ENCODE measurements at regions not wholly inside any gene's neighbourhood (a gene's known extent, or its start where the extent isn't known, plus 50 kb on each side); places are given as distances from the start of the nearest gene placed in this dataset.

DNA sequence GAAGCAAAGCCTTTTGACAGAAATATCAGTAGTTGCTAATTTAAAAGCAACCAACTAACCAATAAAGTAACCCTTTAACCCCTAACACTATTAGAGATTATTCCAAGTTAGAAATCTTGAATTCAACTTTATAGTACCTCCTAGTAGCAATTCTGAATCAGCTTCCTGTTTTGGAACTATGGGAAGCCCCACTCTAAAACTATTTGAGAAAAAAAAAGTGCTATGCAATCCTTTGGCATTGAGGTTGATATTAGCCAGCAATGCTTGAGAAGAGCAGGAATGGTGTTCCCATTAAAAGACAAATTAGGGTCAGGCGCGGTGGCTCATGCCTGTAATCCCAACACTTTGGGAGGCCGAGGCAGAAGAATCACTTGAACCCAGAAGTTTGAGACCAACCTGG lies 306.2 kb upstream of the ZFP64 start:
- H3K36me3 ChIP-seq (ENCODE audit: insufficient read depth, low read length), result no peaks in the 10 kb centered on the region
- no peaks in the 10 kb centered on the region for H3F3A ChIP-seq (ENCODE audit: insufficient read depth, low read length, poor library complexity, severe bottlenecking)
- H3K4me3 ChIP-seq (ENCODE audit: low read length), result no peak overlapping the region
- no peaks in the 10 kb centered on the region for H3K27me3 ChIP-seq (ENCODE audit: insufficient read depth, low read depth, low read length)
- no peak overlapping the region for H2AFZ ChIP-seq (ENCODE audit: low read depth, low read length)
- no peaks in the 10 kb centered on the region for H3K9me2 ChIP-seq (ENCODE audit: insufficient read depth, low read length)
- no peaks in the 10 kb centered on the region for H4K20me1 ChIP-seq (ENCODE audit: insufficient read depth)
- TF ChIP-seq MXI1 (conservative IDR thresholded peaks at IDR 0.05; ENCODE audit: poor library complexity, severe bottlenecking), result no peak
- TF ChIP-seq, protein P1, sequence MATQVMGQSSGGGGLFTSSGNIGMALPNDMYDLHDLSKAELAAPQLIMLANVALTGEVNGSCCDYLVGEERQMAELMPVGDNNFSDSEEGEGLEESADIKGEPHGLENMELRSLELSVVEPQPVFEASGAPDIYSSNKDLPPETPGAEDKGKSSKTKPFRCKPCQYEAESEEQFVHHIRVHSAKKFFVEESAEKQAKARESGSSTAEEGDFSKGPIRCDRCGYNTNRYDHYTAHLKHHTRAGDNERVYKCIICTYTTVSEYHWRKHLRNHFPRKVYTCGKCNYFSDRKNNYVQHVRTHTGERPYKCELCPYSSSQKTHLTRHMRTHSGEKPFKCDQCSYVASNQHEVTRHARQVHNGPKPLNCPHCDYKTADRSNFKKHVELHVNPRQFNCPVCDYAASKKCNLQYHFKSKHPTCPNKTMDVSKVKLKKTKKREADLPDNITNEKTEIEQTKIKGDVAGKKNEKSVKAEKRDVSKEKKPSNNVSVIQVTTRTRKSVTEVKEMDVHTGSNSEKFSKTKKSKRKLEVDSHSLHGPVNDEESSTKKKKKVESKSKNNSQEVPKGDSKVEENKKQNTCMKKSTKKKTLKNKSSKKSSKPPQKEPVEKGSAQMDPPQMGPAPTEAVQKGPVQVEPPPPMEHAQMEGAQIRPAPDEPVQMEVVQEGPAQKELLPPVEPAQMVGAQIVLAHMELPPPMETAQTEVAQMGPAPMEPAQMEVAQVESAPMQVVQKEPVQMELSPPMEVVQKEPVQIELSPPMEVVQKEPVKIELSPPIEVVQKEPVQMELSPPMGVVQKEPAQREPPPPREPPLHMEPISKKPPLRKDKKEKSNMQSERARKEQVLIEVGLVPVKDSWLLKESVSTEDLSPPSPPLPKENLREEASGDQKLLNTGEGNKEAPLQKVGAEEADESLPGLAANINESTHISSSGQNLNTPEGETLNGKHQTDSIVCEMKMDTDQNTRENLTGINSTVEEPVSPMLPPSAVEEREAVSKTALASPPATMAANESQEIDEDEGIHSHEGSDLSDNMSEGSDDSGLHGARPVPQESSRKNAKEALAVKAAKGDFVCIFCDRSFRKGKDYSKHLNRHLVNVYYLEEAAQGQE (IDR thresholded peaks at IDR 0.05; ENCODE audit: borderline replicate concordance), result no peak
- H3K27ac ChIP-seq (ENCODE audit: low read length), result no peak overlapping the region
- H3K9ac ChIP-seq (ENCODE audit: low read length), result no peak overlapping the region
- no peaks in the 10 kb centered on the region for H3K79me2 ChIP-seq (replicated peaks; ENCODE audit: insufficient read depth, low read length)
- no peak overlapping the region for H3K4me2 ChIP-seq (ENCODE audit: low read length)
- no peaks in the 10 kb centered on the region for H3K9me3 ChIP-seq (ENCODE audit: low read length)

DNA sequence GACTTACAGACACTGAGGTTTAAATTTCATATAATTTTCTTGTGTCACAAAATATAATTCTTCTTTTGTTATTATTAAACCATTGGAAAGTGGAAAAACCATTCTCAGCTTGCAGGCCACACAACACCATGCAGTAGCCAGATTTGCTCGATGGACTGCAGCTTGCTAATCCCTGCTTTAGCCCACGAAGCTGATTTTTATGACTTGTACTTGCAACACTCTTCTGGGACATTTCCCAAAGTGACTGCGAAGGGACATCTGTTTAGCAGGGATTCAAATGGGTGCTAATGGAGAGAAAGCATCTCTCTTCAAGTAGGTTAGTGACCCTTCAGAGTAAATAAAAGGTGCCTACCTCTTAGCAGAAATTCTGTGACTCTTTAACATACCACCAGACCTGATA lies 304.6 kb upstream of the ZFP64 start:
- Histone ChIP-seq H3K36me3 (ENCODE audit: insufficient read depth, low read length) (no peaks in the 10 kb centered on the region), H3K4me3 (ENCODE audit: low read length) (no peak overlapping the region), H3K9me2 (ENCODE audit: insufficient read depth, low read length) (no peaks in the 10 kb centered on the region), H3K9ac (ENCODE audit: low read length) (no peak overlapping the region), H3K27me3 (ENCODE audit: insufficient read depth, low read depth, low read length) (no peaks in the 10 kb centered on the region), H3F3A (ENCODE audit: insufficient read depth, low read length, poor library complexity, severe bottlenecking) (no peaks in the 10 kb centered on the region), H4K20me1 (ENCODE audit: insufficient read depth) (no peaks in the 10 kb centered on the region), H3K79me2 (replicated peaks; ENCODE audit: insufficient read depth, low read length) (no peaks in the 10 kb centered on the region), H3K27ac (ENCODE audit: low read length) (no peak overlapping the region), H3K9me3 (ENCODE audit: low read length) (no peaks in the 10 kb centered on the region), H2AFZ (ENCODE audit: low read depth, low read length) (no peak overlapping the region), H3K4me2 (ENCODE audit: low read length) (no peak overlapping the region)
- no peak for TF ChIP-seq EP300 (conservative IDR thresholded peaks at IDR 0.05; ENCODE audit: poor library complexity, severe bottlenecking)
- TF ChIP-seq TAF1 (IDR thresholded peaks at IDR 0.05; ENCODE audit: low read depth), result no peak
- no peak for TF ChIP-seq MXI1 (conservative IDR thresholded peaks at IDR 0.05; ENCODE audit: poor library complexity, severe bottlenecking)
- TF ChIP-seq, protein P1 (IDR thresholded peaks at IDR 0.05; ENCODE audit: borderline replicate concordance), result no peak
- TF ChIP-seq RAD21 (conservative IDR thresholded peaks at IDR 0.05), result no peak
- TF ChIP-seq EZH2 (IDR thresholded peaks at IDR 0.05; ENCODE audit: borderline replicate concordance, insufficient read depth, low read length, poor library complexity, severe bottlenecking), result no peak
- no peak for TF ChIP-seq POLR2AphosphoS5 (IDR thresholded peaks at IDR 0.05)
- no peak for TF ChIP-seq SMC3 (conservative IDR thresholded peaks at IDR 0.05; ENCODE audit: poor library complexity)
- TF ChIP-seq, protein P2, sequence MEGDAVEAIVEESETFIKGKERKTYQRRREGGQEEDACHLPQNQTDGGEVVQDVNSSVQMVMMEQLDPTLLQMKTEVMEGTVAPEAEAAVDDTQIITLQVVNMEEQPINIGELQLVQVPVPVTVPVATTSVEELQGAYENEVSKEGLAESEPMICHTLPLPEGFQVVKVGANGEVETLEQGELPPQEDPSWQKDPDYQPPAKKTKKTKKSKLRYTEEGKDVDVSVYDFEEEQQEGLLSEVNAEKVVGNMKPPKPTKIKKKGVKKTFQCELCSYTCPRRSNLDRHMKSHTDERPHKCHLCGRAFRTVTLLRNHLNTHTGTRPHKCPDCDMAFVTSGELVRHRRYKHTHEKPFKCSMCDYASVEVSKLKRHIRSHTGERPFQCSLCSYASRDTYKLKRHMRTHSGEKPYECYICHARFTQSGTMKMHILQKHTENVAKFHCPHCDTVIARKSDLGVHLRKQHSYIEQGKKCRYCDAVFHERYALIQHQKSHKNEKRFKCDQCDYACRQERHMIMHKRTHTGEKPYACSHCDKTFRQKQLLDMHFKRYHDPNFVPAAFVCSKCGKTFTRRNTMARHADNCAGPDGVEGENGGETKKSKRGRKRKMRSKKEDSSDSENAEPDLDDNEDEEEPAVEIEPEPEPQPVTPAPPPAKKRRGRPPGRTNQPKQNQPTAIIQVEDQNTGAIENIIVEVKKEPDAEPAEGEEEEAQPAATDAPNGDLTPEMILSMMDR (IDR thresholded peaks at IDR 0.05; ENCODE audit: poor library complexity, severe bottlenecking), result no peak
